Chondrocyte (in vitro differentiated cells): ENCODE measurements at regions not wholly inside any gene's neighbourhood (a gene's known extent, or its start where the extent isn't known, plus 50 kb on each side); places are given as distances from the start of the nearest gene placed in this dataset.
A peak's percentile ranks its signal among the peaks of the same experiment; 100 is the strongest.

ENCODE experiments used
- DNase-seq: peaks from one replicate; pipeline ENCODE4 v3.0.0; 2021; ENCODE audit warnings: mixed read lengths, low spot score
- H3K27ac Mint-ChIP-seq: one replicate; pipeline ENCODE4 v1.8.0; 2021; ENCODE audit warnings: mild to moderate bottlenecking, moderate library complexity, mixed read lengths; ENCODE audit not compliant: unreplicated experiment
- H3K27me3 Mint-ChIP-seq: 2 replicates; pipeline ENCODE4 v1.8.0; 2021; ENCODE audit warnings: low read depth, mixed read lengths
- H3K36me3 Mint-ChIP-seq: 2 replicates; pipeline ENCODE4 v1.8.0; 2021; ENCODE audit warnings: low read depth, mixed read lengths
- H3K4me1 Mint-ChIP-seq: 2 replicates; pipeline ENCODE4 v1.8.0; 2021; ENCODE audit warnings: low read depth, mild to moderate bottlenecking, mixed read lengths
- H3K4me3 Mint-ChIP-seq: one replicate; pipeline ENCODE4 v1.8.0; 2021; ENCODE audit warnings: mild to moderate bottlenecking, moderate library complexity, mixed read lengths; ENCODE audit not compliant: unreplicated experiment
- H3K9me3 Mint-ChIP-seq: 2 replicates; pipeline ENCODE4 v1.8.0; 2021; ENCODE audit warnings: low read depth, mixed read lengths
- TF ChIP-seq, protein P1 (sequence below): fragments of 200-600 bp; sonication (generic); IDR thresholded peaks from 2 replicates; pipeline ENCODE4 v1.5.0; 2021; ENCODE audit warnings: antibody characterized with exemption, mild to moderate bottlenecking, moderate library complexity

GRCh38 chr3:159732172-159733111 lies 256.2 kb upstream of the IL12A start:
- TF ChIP-seq, protein P1, sequence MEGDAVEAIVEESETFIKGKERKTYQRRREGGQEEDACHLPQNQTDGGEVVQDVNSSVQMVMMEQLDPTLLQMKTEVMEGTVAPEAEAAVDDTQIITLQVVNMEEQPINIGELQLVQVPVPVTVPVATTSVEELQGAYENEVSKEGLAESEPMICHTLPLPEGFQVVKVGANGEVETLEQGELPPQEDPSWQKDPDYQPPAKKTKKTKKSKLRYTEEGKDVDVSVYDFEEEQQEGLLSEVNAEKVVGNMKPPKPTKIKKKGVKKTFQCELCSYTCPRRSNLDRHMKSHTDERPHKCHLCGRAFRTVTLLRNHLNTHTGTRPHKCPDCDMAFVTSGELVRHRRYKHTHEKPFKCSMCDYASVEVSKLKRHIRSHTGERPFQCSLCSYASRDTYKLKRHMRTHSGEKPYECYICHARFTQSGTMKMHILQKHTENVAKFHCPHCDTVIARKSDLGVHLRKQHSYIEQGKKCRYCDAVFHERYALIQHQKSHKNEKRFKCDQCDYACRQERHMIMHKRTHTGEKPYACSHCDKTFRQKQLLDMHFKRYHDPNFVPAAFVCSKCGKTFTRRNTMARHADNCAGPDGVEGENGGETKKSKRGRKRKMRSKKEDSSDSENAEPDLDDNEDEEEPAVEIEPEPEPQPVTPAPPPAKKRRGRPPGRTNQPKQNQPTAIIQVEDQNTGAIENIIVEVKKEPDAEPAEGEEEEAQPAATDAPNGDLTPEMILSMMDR = peak; percentile 37
- Mint-ChIP-seq H3K27ac (peak overlapping the region; percentile 89), H3K4me3 (peak overlapping the region; percentile 64), H3K4me1 (peaks cover 33% of the 10 kb centered on the region), H3K36me3 (no peaks in the 10 kb centered on the region), H3K9me3 (no peaks in the 10 kb centered on the region), H3K27me3 (no peaks in the 10 kb centered on the region)
- DNase-seq = no peak

GRCh38 chr3:159733194-159733860 lies 255.3 kb upstream of the IL12A start:
- TF ChIP-seq, protein P1 = no peak
- no peak for DNase-seq
- H3K4me1 Mint-ChIP-seq = peaks cover 33% of the 10 kb centered on the region

GRCh38 chr3:159734681-159735080 lies 254.0 kb upstream of the IL12A start:
- Mint-ChIP-seq H3K4me1 (peaks cover 33% of the 10 kb centered on the region), H3K27me3 (no peaks in the 10 kb centered on the region), H3K9me3 (no peaks in the 10 kb centered on the region), H3K36me3 (no peaks in the 10 kb centered on the region), H3K27ac (no peak overlapping the region), H3K4me3 (no peak overlapping the region)
- TF ChIP-seq, protein P1 = no peak
- DNase-seq = no peak

More at GRCh38 chr3:159733194-159733860, 255.3 kb upstream of the IL12A start:
- Mint-ChIP-seq H3K27ac (peak overlapping the region; percentile 72), H3K4me3 (peak overlapping the region; percentile 64), H3K36me3 (no peaks in the 10 kb centered on the region), H3K9me3 (no peaks in the 10 kb centered on the region), H3K27me3 (no peaks in the 10 kb centered on the region)

GRCh38 chr3:159739166-159739565 lies 249.5 kb upstream of the IL12A start:
- Mint-ChIP-seq H3K9me3 (no peaks in the 10 kb centered on the region), H3K27ac (no peak overlapping the region), H3K4me3 (no peak overlapping the region), H3K27me3 (no peaks in the 10 kb centered on the region), H3K36me3 (no peaks in the 10 kb centered on the region), H3K4me1 (peaks cover 7% of the 10 kb centered on the region)
- TF ChIP-seq, protein P1 = no peak
- no peak for DNase-seq

GRCh38 chr3:159739969-159740368 lies 248.7 kb upstream of the IL12A start:
- TF ChIP-seq, protein P1 = no peak
- no peaks in the 10 kb centered on the region for H3K4me1 Mint-ChIP-seq
- no peaks in the 10 kb centered on the region for H3K36me3 Mint-ChIP-seq
- no peak for DNase-seq
- H3K27ac Mint-ChIP-seq = no peak overlapping the region
- no peaks in the 10 kb centered on the region for H3K9me3 Mint-ChIP-seq
- no peak overlapping the region for H3K4me3 Mint-ChIP-seq
- H3K27me3 Mint-ChIP-seq = no peaks in the 10 kb centered on the region
